H9 (cell line): ENCODE measurements at regions not wholly inside any gene's neighbourhood (a gene's known extent, or its start where the extent isn't known, plus 50 kb on each side); places are given as distances from the start of the nearest gene placed in this dataset.

Source experiments
- DNase-seq: peaks from one replicate; pipeline ENCODE4 v3.0.0-alpha.2; 2017
- H2AFZ ChIP-seq: one replicate; pipeline ENCODE4 v1.6.1; 2013; ENCODE audit warnings: mild to moderate bottlenecking, low read length, control low read depth, moderate library complexity
- H2AK5ac ChIP-seq: 2 replicates; pipeline ENCODE4 v1.6.1; 2013; ENCODE audit warnings: low read length, control low read depth, mixed read lengths; ENCODE audit not compliant: insufficient read length
- H2BK120ac ChIP-seq: one replicate; pipeline ENCODE4 v1.6.1; 2013; ENCODE audit warnings: low read depth, mild to moderate bottlenecking, low read length, control low read depth, inconsistent platforms; ENCODE audit not compliant: poor library complexity, severe bottlenecking
- H2BK12ac ChIP-seq: 2 replicates; pipeline ENCODE4 v1.6.1; 2013; ENCODE audit warnings: low read length, control low read depth, mixed read lengths, low read depth; ENCODE audit not compliant: insufficient read length
- H2BK15ac ChIP-seq: 2 replicates; pipeline ENCODE4 v1.6.1; 2013; ENCODE audit warnings: low read depth, low read length, control low read depth
- H2BK20ac ChIP-seq: one replicate; pipeline ENCODE4 v1.6.1; 2013; ENCODE audit warnings: low read depth, mild to moderate bottlenecking, low read length, control low read depth, inconsistent platforms; ENCODE audit not compliant: poor library complexity, severe bottlenecking
- H2BK5ac ChIP-seq: 2 replicates; pipeline ENCODE4 v1.6.1; 2013; ENCODE audit warnings: low read length, control low read depth, mixed read lengths; ENCODE audit not compliant: insufficient read length
- H3K14ac ChIP-seq: 2 replicates; pipeline ENCODE4 v1.6.1; 2013; ENCODE audit warnings: low read length, control low read depth; ENCODE audit not compliant: insufficient read depth
- H3K18ac ChIP-seq: 2 replicates; pipeline ENCODE4 v1.6.1; 2013; ENCODE audit warnings: low read depth, mild to moderate bottlenecking, mixed read lengths, low read length, control low read depth; ENCODE audit not compliant: insufficient read length
- H3K23ac ChIP-seq: 2 replicates; pipeline ENCODE4 v1.6.1; 2013; ENCODE audit warnings: low read length, control low read depth, mixed read lengths, low read depth; ENCODE audit not compliant: insufficient read length
- H3K23me2 ChIP-seq: 2 replicates; pipeline ENCODE4 v1.6.1; 2013; ENCODE audit warnings: low read depth, mild to moderate bottlenecking, mixed read lengths, low read length, control low read depth; ENCODE audit not compliant: insufficient read length, poor library complexity, severe bottlenecking
- H3K27ac ChIP-seq: 2 replicates; pipeline ENCODE4 v1.5.1; 2013; ENCODE audit warnings: low read length, control low read depth, mixed read lengths, low read depth; ENCODE audit not compliant: insufficient read length
- H3K27me3 ChIP-seq: 2 replicates; pipeline ENCODE4 v1.6.1; 2013; ENCODE audit warnings: low read length, control low read depth, inconsistent platforms; ENCODE audit not compliant: insufficient read depth
- H3K4ac ChIP-seq: 2 replicates; pipeline ENCODE4 v1.6.1; 2013; ENCODE audit warnings: low read depth, mild to moderate bottlenecking, control low read depth, inconsistent platforms, low read length, moderate library complexity
- H3K4me1 ChIP-seq: 2 replicates; pipeline ENCODE4 v1.6.1; 2013; ENCODE audit warnings: low read length, control low read depth, inconsistent platforms; ENCODE audit not compliant: insufficient read depth
- H3K4me2 ChIP-seq: 2 replicates; pipeline ENCODE4 v1.6.1; 2013; ENCODE audit warnings: low read length, control low read depth, mixed read lengths; ENCODE audit not compliant: insufficient read length, insufficient read depth
- H3K56ac ChIP-seq: 2 replicates; pipeline ENCODE4 v1.6.1; 2013; ENCODE audit warnings: low read depth, mild to moderate bottlenecking, mixed read lengths, low read length, control low read depth; ENCODE audit not compliant: insufficient read length
- H3K79me1 ChIP-seq: 2 replicates; pipeline ENCODE4 v1.6.1; 2013; ENCODE audit warnings: low read depth, mild to moderate bottlenecking, moderate library complexity, low read length, control low read depth, inconsistent platforms; ENCODE audit not compliant: insufficient read depth, poor library complexity, severe bottlenecking
- H3K79me2 ChIP-seq: 2 replicates; pipeline ENCODE4 v1.6.1; 2013; ENCODE audit warnings: low read length, control low read depth, inconsistent platforms; ENCODE audit not compliant: insufficient read depth
- H3K9ac ChIP-seq: 2 replicates; pipeline ENCODE4 v1.6.1; 2013; ENCODE audit warnings: low read length, control low read depth, mixed read lengths; ENCODE audit not compliant: insufficient read length; ENCODE audit errors: extremely low read depth
- H3K9me3 ChIP-seq: one replicate; pipeline ENCODE4 v1.6.1; 2013; ENCODE audit warnings: low read depth, low read length, inconsistent platforms; ENCODE audit not compliant: control insufficient read depth
- H3T11ph ChIP-seq: one replicate; pipeline ENCODE4 v1.6.1; 2013; ENCODE audit warnings: mild to moderate bottlenecking, low read length, control low read depth, inconsistent platforms
- H4K20me1 ChIP-seq: one replicate; pipeline ENCODE4 v1.6.1; 2013; ENCODE audit not compliant: control insufficient read depth, insufficient read length, insufficient read depth
- H4K5ac ChIP-seq: 2 replicates; pipeline ENCODE4 v1.6.1; 2013; ENCODE audit warnings: low read depth, mild to moderate bottlenecking, mixed read lengths, low read length, control low read depth; ENCODE audit not compliant: insufficient read length
- H4K8ac ChIP-seq: replicated peaks from 2 replicates; pipeline ENCODE4 v1.6.1; 2013; ENCODE audit warnings: low read length, control low read depth, mixed read lengths, low read depth; ENCODE audit not compliant: insufficient read length
- H4K91ac ChIP-seq: 2 replicates; pipeline ENCODE4 v1.6.1; 2013; ENCODE audit warnings: low read depth, mild to moderate bottlenecking, moderate library complexity, mixed read lengths, low read length, control low read depth; ENCODE audit not compliant: insufficient read length
- H3K27ac Mint-ChIP-seq, 3 experiments: 2 replicates in 2 of 3; 3 replicates in 1 of 3; pipeline ENCODE4 v1.8.0; 2020 to 2021; ENCODE audit warnings: mixed read lengths in 3 of 3, mild to moderate bottlenecking in 1 of 3, moderate library complexity in 1 of 3
- H3K27me3 Mint-ChIP-seq: 2 replicates; pipeline ENCODE4 v1.8.0; 2021; ENCODE audit warnings: low read depth, mild to moderate bottlenecking, moderate library complexity, mixed read lengths
- H3K36me3 Mint-ChIP-seq, 3 experiments: 2 replicates in 2 of 3; 3 replicates in 1 of 3; pipeline ENCODE4 v1.8.0; 2020 to 2021; ENCODE audit warnings: low read depth in 3 of 3, mixed read lengths in 3 of 3; ENCODE audit not compliant: insufficient read depth in 1 of 3
- H3K4me1 Mint-ChIP-seq, 2 experiments: 2 replicates each; pipeline ENCODE4 v1.8.0; 2020; ENCODE audit warnings: mixed read lengths in 2 of 2
- H3K4me3 Mint-ChIP-seq, 2 experiments: 2 replicates in 1 of 2; 3 replicates in 1 of 2; pipeline ENCODE4 v1.8.0; 2020 to 2021; ENCODE audit warnings: mild to moderate bottlenecking in 2 of 2, mixed read lengths in 2 of 2, moderate library complexity in 1 of 2
- H3K9me3 Mint-ChIP-seq, 2 experiments: 2 replicates in 1 of 2; 3 replicates in 1 of 2; pipeline ENCODE4 v1.8.0; 2020; ENCODE audit warnings: mild to moderate bottlenecking in 2 of 2, mixed read lengths in 2 of 2, moderate library complexity in 1 of 2
- WGBS: extraction: QIAGEN DNeasy Blood & Tissue Kit; methylation state at CpG from one replicate; pipeline ENCODE4 v1.1.7; 2013; ENCODE audit warnings: missing lambda C conversion rate, low lambda C conversion rate, mixed read lengths; ENCODE audit not compliant: insufficient read length; ENCODE audit errors: extremely low coverage; 5-methylcytosine and 5-hydroxymethylcytosine counted together
- TF ChIP-seq, protein P1 (sequence below): fragments of 200-600 bp; sonication (generic); conservative IDR thresholded peaks from 3 replicates; pipeline ENCODE4 v1.8.0; 2021; ENCODE audit warnings: antibody characterized with exemption, mild to moderate bottlenecking

DNA sequence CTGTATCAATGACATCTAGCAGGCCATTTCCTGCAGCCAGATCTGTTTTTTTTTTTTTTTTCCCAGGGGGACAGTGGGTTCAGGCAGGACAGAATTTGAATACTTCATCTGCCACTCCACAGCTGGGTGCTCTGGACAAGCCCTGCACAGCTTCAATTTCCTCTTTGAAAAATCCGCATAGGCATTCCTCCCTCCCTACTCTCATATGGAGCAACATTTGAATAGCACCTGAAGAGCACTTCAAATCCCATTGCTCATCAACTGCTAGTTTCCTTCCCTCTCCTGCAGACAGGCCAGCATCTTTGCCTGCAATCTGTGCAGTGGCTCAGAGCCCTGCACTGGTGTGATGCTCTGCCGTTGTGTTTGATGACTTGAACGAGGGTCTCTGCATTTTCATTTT lies 326.3 kb downstream of the TSN start:
- Histone ChIP-seq H4K20me1 (no peaks in the 10 kb centered on the region), H2BK5ac (no peak overlapping the region), H3K23me2 (no peaks in the 10 kb centered on the region), H3K27ac (no peak overlapping the region), H3K23ac (no peak overlapping the region), H3K14ac (no peak overlapping the region), H3K18ac (no peak overlapping the region), H2BK120ac (no peak overlapping the region), H3K56ac (no peak overlapping the region), H3K4ac (no peak overlapping the region), H2BK15ac (no peak overlapping the region), H4K91ac (no peak overlapping the region), H2BK20ac (no peak overlapping the region), H3K9me3 (no peaks in the 10 kb centered on the region), H3K4me2 (no peak overlapping the region), H4K8ac (no peak overlapping the region), H3K4me1 (peaks cover 2% of the 10 kb centered on the region; the same call in 1 of the 2 replicates), H2AFZ (no peak overlapping the region), H3K27me3 (no peaks in the 10 kb centered on the region), H2AK5ac (no peak overlapping the region), H2BK12ac (no peak overlapping the region), H3K79me2 (no peaks in the 10 kb centered on the region), H3T11ph (no peak overlapping the region), H3K79me1 (no peaks in the 10 kb centered on the region), H3K9ac (no peak overlapping the region), H4K5ac (no peak overlapping the region)
- Mint-ChIP-seq H3K4me1 (peaks cover 10 to 14% of the 10 kb centered on the region in 2 experiments), H3K4me3 (no peak overlapping the region), H3K36me3 (no peaks in the 10 kb centered on the region), H3K9me3 (no peaks in the 10 kb centered on the region; a peak in 1 of 5 replicates), H3K27me3 (no peaks in the 10 kb centered on the region; the same call in 1 of the 2 replicates), H3K27ac (no peak overlapping the region)
- DNase-seq = no peak
- no CpG with 5 or more reads among the region's 3 CpGs for WGBS
- TF ChIP-seq, protein P1, sequence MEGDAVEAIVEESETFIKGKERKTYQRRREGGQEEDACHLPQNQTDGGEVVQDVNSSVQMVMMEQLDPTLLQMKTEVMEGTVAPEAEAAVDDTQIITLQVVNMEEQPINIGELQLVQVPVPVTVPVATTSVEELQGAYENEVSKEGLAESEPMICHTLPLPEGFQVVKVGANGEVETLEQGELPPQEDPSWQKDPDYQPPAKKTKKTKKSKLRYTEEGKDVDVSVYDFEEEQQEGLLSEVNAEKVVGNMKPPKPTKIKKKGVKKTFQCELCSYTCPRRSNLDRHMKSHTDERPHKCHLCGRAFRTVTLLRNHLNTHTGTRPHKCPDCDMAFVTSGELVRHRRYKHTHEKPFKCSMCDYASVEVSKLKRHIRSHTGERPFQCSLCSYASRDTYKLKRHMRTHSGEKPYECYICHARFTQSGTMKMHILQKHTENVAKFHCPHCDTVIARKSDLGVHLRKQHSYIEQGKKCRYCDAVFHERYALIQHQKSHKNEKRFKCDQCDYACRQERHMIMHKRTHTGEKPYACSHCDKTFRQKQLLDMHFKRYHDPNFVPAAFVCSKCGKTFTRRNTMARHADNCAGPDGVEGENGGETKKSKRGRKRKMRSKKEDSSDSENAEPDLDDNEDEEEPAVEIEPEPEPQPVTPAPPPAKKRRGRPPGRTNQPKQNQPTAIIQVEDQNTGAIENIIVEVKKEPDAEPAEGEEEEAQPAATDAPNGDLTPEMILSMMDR = no peak
